ENCODE measurements at regions not wholly inside any gene's neighbourhood (a gene's known extent, or its start where the extent isn't known, plus 50 kb on each side); places are given as distances from the start of the nearest gene placed in this dataset.

DNA sequence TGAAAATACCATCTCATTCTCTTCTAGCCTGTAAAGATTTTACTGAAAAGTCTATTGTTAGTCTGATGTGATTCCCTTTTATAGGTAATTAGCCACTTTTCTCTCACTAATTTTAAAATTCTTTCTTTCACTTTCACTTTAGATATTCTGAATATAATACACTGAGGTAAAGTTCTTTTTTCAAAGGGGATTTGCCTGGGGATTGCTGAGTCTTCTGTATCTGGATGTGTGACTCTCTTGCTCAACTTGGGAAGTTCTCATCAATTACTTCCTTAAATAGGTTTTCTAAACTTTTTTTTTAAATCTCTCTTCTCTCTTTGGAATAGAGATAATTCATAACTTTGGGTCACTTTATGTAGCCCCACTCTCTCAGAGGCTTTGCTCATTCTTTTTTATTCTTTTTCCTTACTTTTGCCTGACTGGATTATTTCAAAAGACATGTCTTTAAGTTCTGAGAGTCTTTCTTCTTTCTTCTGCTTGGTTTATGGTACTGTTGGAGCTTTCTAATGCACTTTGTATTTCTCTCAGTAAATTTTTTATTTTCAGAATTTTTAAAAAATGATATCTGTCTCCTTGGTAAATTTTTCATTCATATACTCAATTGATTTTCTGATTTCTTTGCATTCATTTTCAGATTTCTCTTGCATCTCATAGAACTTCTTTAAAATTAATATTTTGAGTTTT is 55.9 kb upstream of the IL12B start:
- TF ChIP-seq, protein P1, sequence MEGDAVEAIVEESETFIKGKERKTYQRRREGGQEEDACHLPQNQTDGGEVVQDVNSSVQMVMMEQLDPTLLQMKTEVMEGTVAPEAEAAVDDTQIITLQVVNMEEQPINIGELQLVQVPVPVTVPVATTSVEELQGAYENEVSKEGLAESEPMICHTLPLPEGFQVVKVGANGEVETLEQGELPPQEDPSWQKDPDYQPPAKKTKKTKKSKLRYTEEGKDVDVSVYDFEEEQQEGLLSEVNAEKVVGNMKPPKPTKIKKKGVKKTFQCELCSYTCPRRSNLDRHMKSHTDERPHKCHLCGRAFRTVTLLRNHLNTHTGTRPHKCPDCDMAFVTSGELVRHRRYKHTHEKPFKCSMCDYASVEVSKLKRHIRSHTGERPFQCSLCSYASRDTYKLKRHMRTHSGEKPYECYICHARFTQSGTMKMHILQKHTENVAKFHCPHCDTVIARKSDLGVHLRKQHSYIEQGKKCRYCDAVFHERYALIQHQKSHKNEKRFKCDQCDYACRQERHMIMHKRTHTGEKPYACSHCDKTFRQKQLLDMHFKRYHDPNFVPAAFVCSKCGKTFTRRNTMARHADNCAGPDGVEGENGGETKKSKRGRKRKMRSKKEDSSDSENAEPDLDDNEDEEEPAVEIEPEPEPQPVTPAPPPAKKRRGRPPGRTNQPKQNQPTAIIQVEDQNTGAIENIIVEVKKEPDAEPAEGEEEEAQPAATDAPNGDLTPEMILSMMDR (IDR thresholded peaks at IDR 0.05 in 2 of 3, conservative IDR thresholded peaks at IDR 0.05 in 1 of 3; ENCODE audit: insufficient read depth in 2 of 3, low read depth in 1 of 3, low read length in 3 of 3): no peak
- TF ChIP-seq ZNF583 (CRISPR knock-in tag; IDR thresholded peaks at IDR 0.05) (no peak), TCF7L2 (IDR thresholded peaks at IDR 0.05; ENCODE audit: low read depth, low read length) (no peak)
